ENCODE measurements at regions not wholly inside any gene's neighbourhood (a gene's known extent, or its start where the extent isn't known, plus 50 kb on each side); places are given as distances from the start of the nearest gene placed in this dataset.

DNA sequence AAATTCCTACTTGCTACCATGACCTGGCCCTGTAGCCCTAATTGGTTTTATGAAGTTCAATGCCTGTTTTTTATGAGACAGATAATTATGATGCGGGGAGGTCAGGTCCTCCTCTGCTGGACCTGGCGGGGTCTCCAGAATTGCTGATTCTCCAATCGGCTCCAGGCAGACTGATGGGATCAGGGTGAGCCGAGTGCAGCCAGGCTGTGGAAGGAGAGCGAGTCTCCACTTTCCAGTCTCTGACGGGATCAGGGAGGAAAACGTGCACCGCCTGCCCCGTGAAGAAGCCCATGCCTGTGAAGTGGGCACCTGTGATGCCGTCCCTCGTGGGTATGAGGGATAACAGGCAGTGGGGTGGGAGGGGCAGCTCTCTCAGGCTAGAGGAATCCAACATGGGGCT lies 71.5 kb upstream of the HSPA9 start:
- TF ChIP-seq, protein P1, sequence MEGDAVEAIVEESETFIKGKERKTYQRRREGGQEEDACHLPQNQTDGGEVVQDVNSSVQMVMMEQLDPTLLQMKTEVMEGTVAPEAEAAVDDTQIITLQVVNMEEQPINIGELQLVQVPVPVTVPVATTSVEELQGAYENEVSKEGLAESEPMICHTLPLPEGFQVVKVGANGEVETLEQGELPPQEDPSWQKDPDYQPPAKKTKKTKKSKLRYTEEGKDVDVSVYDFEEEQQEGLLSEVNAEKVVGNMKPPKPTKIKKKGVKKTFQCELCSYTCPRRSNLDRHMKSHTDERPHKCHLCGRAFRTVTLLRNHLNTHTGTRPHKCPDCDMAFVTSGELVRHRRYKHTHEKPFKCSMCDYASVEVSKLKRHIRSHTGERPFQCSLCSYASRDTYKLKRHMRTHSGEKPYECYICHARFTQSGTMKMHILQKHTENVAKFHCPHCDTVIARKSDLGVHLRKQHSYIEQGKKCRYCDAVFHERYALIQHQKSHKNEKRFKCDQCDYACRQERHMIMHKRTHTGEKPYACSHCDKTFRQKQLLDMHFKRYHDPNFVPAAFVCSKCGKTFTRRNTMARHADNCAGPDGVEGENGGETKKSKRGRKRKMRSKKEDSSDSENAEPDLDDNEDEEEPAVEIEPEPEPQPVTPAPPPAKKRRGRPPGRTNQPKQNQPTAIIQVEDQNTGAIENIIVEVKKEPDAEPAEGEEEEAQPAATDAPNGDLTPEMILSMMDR (IDR thresholded peaks at IDR 0.05; ENCODE audit: poor library complexity, severe bottlenecking): no peak
- TF ChIP-seq EP300 (conservative IDR thresholded peaks at IDR 0.05; ENCODE audit: poor library complexity, severe bottlenecking) (no peak), EZH2 (IDR thresholded peaks at IDR 0.05; ENCODE audit: borderline replicate concordance, insufficient read depth, low read length, poor library complexity, severe bottlenecking) (no peak), SMC3 (conservative IDR thresholded peaks at IDR 0.05; ENCODE audit: poor library complexity) (no peak), RAD21 (conservative IDR thresholded peaks at IDR 0.05) (no peak), POLR2AphosphoS5 (IDR thresholded peaks at IDR 0.05) (no peak), TAF1 (IDR thresholded peaks at IDR 0.05; ENCODE audit: low read depth) (no peak), MXI1 (conservative IDR thresholded peaks at IDR 0.05; ENCODE audit: poor library complexity, severe bottlenecking) (no peak)
- TF ChIP-seq, protein P2, sequence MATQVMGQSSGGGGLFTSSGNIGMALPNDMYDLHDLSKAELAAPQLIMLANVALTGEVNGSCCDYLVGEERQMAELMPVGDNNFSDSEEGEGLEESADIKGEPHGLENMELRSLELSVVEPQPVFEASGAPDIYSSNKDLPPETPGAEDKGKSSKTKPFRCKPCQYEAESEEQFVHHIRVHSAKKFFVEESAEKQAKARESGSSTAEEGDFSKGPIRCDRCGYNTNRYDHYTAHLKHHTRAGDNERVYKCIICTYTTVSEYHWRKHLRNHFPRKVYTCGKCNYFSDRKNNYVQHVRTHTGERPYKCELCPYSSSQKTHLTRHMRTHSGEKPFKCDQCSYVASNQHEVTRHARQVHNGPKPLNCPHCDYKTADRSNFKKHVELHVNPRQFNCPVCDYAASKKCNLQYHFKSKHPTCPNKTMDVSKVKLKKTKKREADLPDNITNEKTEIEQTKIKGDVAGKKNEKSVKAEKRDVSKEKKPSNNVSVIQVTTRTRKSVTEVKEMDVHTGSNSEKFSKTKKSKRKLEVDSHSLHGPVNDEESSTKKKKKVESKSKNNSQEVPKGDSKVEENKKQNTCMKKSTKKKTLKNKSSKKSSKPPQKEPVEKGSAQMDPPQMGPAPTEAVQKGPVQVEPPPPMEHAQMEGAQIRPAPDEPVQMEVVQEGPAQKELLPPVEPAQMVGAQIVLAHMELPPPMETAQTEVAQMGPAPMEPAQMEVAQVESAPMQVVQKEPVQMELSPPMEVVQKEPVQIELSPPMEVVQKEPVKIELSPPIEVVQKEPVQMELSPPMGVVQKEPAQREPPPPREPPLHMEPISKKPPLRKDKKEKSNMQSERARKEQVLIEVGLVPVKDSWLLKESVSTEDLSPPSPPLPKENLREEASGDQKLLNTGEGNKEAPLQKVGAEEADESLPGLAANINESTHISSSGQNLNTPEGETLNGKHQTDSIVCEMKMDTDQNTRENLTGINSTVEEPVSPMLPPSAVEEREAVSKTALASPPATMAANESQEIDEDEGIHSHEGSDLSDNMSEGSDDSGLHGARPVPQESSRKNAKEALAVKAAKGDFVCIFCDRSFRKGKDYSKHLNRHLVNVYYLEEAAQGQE (IDR thresholded peaks at IDR 0.05; ENCODE audit: borderline replicate concordance): no peak

Measured in neural cell (in vitro differentiated cells).